ENCODE measurements at regions not wholly inside any gene's neighbourhood (a gene's known extent, or its start where the extent isn't known, plus 50 kb on each side); places are given as distances from the start of the nearest gene placed in this dataset.

DNA sequence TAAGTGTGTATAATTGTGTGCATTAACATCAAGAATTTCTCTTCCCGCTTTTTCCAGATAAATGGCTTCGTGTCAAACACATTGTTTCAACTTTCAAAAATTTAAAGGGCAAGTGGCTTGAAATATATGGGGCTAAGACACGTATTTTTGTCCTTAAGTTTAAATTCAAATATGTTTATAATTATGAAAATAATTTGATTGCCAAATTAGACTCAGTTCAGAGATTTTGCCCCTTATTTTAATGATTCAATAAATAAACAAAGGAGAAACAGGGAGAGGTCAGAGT is 1159.2 kb upstream of the MIR17HG start:
- 36 to 56% methylated on average over 3 of the region's 3 CpGs for WGBS, 2 donors (ENCODE audit: low coverage in 1 of 2)
- Histone ChIP-seq H3K36me3 (no peaks in the 10 kb centered on the region), H3K9me3 (no peaks in the 10 kb centered on the region), H3K27ac (no peak overlapping the region), H3K4me3 (no peak overlapping the region), H3K4me1 (peaks cover 0 to 6% (median 0%) of the 10 kb centered on the region in 4 donors), H3K27me3 (no peaks in the 10 kb centered on the region)
- in situ Hi-C loops (cut with MboI; ENCODE audit: low pct_ligation_motif_present in 1 of 4, low pct_unique_long_range_greater_than_20kb in 1 of 4, low sequenced_read_pairs in 3 of 4) (no loop called here), intact Hi-C loops (cut with DNase I; ENCODE audit: low total_unique reads) (no loop called here)
- no peak for TF ChIP-seq POLR2AphosphoS5 (IDR thresholded peaks at IDR 0.05)
- no peak for DNase-seq

DNA sequence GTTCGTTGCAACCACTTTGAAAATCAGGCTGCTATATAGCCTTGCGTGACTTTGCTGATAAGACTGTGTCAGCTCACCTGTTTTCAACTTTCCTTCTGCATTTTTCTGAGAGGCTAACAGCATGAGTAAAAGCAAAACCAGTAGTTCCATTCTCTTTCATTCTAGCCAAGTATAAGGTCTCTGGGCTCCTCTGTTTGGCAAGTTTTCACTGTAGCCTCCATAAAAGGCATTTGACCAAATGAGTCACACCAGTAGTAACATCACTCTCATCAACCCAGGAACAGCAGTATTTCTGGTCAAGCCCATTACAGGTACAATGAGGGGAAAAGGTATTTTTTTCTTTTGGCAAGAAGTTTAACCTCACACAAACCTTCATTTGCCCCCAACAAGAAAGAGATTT is 1149.8 kb upstream of the MIR17HG start:
- no peaks in the 10 kb centered on the region for H3K4me1 ChIP-seq
- DNase-seq = no peak
- in situ Hi-C loops (cut with MboI; ENCODE audit: low pct_ligation_motif_present in 1 of 4, low pct_unique_long_range_greater_than_20kb in 1 of 4, low sequenced_read_pairs in 3 of 4) = no loop called here
- TF ChIP-seq, protein P1, sequence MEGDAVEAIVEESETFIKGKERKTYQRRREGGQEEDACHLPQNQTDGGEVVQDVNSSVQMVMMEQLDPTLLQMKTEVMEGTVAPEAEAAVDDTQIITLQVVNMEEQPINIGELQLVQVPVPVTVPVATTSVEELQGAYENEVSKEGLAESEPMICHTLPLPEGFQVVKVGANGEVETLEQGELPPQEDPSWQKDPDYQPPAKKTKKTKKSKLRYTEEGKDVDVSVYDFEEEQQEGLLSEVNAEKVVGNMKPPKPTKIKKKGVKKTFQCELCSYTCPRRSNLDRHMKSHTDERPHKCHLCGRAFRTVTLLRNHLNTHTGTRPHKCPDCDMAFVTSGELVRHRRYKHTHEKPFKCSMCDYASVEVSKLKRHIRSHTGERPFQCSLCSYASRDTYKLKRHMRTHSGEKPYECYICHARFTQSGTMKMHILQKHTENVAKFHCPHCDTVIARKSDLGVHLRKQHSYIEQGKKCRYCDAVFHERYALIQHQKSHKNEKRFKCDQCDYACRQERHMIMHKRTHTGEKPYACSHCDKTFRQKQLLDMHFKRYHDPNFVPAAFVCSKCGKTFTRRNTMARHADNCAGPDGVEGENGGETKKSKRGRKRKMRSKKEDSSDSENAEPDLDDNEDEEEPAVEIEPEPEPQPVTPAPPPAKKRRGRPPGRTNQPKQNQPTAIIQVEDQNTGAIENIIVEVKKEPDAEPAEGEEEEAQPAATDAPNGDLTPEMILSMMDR (IDR thresholded peaks at IDR 0.05) = no peak
- no peak for TF ChIP-seq POLR2AphosphoS5 (IDR thresholded peaks at IDR 0.05)
- no peak overlapping the region for H3K27ac ChIP-seq
- no peak overlapping the region for H3K4me3 ChIP-seq
- H3K9me3 ChIP-seq = peaks cover 0 to 3% of the 10 kb centered on the region in 2 donors
- intact Hi-C loops (cut with DNase I; ENCODE audit: low total_unique reads) = no loop called here
- H3K27me3 ChIP-seq = no peaks in the 10 kb centered on the region
- no peaks in the 10 kb centered on the region for H3K36me3 ChIP-seq
- WGBS, 2 donors (ENCODE audit: low coverage in 1 of 2) = 81% methylated on average over 2 of the region's 2 CpGs; no CpG with 5 or more reads in 1 of the 2 donors

DNA sequence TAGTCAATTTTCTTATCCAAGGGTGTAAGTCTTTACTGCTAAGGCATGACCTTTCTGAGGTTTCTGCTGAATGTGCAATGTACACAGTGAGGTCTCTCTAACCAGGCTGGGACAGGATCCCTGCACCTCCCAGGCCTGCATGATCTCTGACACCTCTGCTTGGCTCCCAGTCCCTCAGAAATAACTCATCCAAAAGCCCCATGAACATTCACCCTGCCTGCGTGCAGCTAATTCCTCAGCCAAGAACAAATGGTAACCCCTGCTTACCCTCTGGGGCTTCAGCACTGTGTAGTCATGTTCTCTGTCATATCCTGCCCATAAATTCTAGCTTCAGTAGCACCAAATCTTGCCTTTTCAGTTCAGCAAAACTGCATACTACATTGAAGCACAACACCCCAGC is 1146.3 kb upstream of the MIR17HG start:
- WGBS, 2 donors (ENCODE audit: low coverage in 1 of 2) = 38% methylated on average over 1 of the region's 1 CpG; no CpG with 5 or more reads in 1 of the 2 donors
- H3K27me3 ChIP-seq = no peaks in the 10 kb centered on the region
- DNase-seq = no peak
- in situ Hi-C loops (cut with MboI; ENCODE audit: low pct_ligation_motif_present in 1 of 4, low pct_unique_long_range_greater_than_20kb in 1 of 4, low sequenced_read_pairs in 3 of 4) = no loop called here
- no peak for TF ChIP-seq EP300 (IDR thresholded peaks at IDR 0.05; ENCODE audit: low read depth)
- TF ChIP-seq POLR2AphosphoS5 (IDR thresholded peaks at IDR 0.05) = no peak
- no peak for TF ChIP-seq POLR2A (IDR thresholded peaks at IDR 0.05)
- TF ChIP-seq, protein P1 (IDR thresholded peaks at IDR 0.05) = no peak
- intact Hi-C loops (cut with DNase I; ENCODE audit: low total_unique reads) = no loop called here
- no peak overlapping the region for H3K27ac ChIP-seq
- no peak overlapping the region for H3K4me3 ChIP-seq
- H3K4me1 ChIP-seq = no peaks in the 10 kb centered on the region
- no peaks in the 10 kb centered on the region for H3K36me3 ChIP-seq
- no peaks in the 10 kb centered on the region for H3K9me3 ChIP-seq

DNA sequence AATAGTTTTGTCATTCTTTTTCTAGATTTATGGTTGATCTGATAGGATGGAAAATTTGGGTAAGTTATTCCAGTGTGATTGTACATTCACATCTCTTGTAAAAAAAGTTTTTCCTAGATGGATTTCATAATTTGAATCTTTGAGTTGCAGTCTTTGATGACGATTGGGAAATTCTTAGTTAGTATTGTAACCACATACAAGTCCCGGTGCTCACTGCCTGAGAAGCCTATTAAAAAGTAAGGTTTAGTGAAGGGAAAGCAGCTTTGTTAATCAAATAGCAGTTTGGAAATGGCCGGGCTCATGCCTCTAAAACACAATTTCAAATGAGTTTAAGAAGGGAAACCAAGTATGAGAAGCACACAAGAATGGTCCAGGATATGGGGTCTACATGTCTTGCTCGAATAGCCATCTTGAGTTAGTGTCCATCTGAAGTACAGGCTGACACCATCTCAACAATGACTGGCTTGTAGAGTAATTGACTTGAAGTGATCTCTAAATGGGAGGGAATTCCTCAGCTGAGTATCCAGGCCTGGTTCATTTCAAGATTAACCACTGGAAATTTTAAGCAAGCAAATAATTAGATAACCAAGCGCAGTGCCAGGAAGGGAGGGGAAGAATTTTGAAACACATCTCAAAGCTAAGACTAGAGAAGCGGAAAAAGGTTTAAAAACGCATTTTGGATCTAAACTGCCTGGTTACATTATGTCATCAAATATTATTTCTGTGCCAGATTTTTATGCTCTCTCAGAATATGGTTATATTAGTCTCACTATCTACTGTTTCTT is 1145.6 kb upstream of the MIR17HG start:
- Histone ChIP-seq H3K27me3 (no peaks in the 10 kb centered on the region), H3K36me3 (no peaks in the 10 kb centered on the region), H3K27ac (no peak overlapping the region), H3K4me1 (no peaks in the 10 kb centered on the region), H3K4me3 (no peak overlapping the region), H3K9me3 (no peaks in the 10 kb centered on the region)
- WGBS, 2 donors (ENCODE audit: low coverage in 1 of 2) = 53 to 75% methylated on average over 6 to 7 of the region's 7 CpGs
- in situ Hi-C loops (cut with MboI; ENCODE audit: low pct_ligation_motif_present in 1 of 4, low pct_unique_long_range_greater_than_20kb in 1 of 4, low sequenced_read_pairs in 3 of 4) = no loop called here
- intact Hi-C loops (cut with DNase I; ENCODE audit: low total_unique reads) = no loop called here
- TF ChIP-seq, protein P1 (IDR thresholded peaks at IDR 0.05) = no peak
- TF ChIP-seq EP300 (IDR thresholded peaks at IDR 0.05; ENCODE audit: low read depth) (no peak), POLR2AphosphoS5 (IDR thresholded peaks at IDR 0.05) (no peak), POLR2A (IDR thresholded peaks at IDR 0.05) (no peak)
- no peak for DNase-seq

DNA sequence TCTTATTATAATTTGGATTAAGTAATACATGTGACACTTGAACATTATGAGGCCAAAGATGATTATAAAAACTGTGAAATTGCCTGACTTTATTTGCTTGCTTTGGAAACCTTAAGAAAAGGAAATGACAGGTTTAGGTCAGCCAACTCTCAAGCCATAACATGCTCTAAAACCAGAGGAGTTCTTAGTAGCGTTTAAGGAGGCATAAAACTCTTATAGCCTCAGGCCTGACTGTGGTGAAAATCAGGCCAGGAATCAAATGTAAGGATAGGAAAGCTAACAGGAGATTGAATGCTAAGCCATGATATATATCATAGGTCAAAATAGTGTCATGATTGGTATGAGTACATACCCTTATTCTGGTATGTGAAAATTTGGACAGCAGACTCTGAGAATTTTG is 1142.4 kb upstream of the MIR17HG start:
- no peak for DNase-seq
- Histone ChIP-seq H3K27me3 (no peaks in the 10 kb centered on the region), H3K4me3 (no peak overlapping the region), H3K36me3 (no peaks in the 10 kb centered on the region), H3K27ac (no peak overlapping the region), H3K4me1 (no peaks in the 10 kb centered on the region), H3K9me3 (no peaks in the 10 kb centered on the region)
- intact Hi-C loops (cut with DNase I; ENCODE audit: low total_unique reads) = no loop called here
- 17 to 50% methylated on average over 1 of the region's 1 CpG for WGBS, 2 donors (ENCODE audit: low coverage in 1 of 2)
- in situ Hi-C loops (cut with MboI; ENCODE audit: low pct_ligation_motif_present in 1 of 4, low pct_unique_long_range_greater_than_20kb in 1 of 4, low sequenced_read_pairs in 3 of 4) = no loop called here
- no peak for TF ChIP-seq POLR2A (IDR thresholded peaks at IDR 0.05)
- TF ChIP-seq POLR2AphosphoS5 (IDR thresholded peaks at IDR 0.05) = no peak
